WTC11 (cell line): ENCODE measurements at regions not wholly inside any gene's neighbourhood (a gene's known extent, or its start where the extent isn't known, plus 50 kb on each side); places are given as distances from the start of the nearest gene placed in this dataset.

Experiments used
- GABPB1 ChIP-seq: sonication (generic); formaldehyde crosslinking; IDR thresholded peaks from 2 replicates; pipeline ENCODE4 v1.8.1; 2023; ENCODE audit warnings: mild to moderate bottlenecking, missing genetic modification reagents
- NFYB ChIP-seq: sonication (generic); formaldehyde crosslinking; conservative IDR thresholded peaks from 2 replicates; pipeline ENCODE4 v1.8.0; 2022; ENCODE audit warnings: low read depth, missing genetic modification reagents

DNA sequence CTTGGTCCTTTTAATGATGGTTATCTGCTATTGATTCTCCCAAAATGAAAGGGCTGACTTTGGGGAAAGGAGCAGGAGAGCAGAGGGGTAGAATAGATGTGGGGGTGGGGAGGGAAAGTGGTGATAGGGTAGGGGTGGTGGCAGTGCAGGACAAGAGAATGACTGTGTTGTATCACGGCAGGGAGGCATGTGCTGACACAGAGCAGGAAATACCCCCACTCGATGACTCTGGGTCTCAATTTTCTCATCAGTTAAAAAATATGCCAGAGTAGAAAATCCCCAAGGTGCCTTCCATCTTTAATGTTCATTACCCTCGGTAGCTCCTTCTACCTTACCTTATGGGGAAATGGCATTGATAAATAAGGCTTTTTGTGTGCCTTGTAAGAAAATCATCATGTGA is 79.0 kb upstream of the ATXN1 start:
- TF ChIP-seq NFYB (no peak), GABPB1 (CRISPR knock-in tag) (no peak)
